ENCODE measurements at regions not wholly inside any gene's neighbourhood (a gene's known extent, or its start where the extent isn't known, plus 50 kb on each side); places are given as distances from the start of the nearest gene placed in this dataset.
"Not testable (repeated sequence)": the region's sequence is repeated elsewhere in the genome, so short reads cannot be mapped to it uniquely, and the experiment has no call there.

DNA sequence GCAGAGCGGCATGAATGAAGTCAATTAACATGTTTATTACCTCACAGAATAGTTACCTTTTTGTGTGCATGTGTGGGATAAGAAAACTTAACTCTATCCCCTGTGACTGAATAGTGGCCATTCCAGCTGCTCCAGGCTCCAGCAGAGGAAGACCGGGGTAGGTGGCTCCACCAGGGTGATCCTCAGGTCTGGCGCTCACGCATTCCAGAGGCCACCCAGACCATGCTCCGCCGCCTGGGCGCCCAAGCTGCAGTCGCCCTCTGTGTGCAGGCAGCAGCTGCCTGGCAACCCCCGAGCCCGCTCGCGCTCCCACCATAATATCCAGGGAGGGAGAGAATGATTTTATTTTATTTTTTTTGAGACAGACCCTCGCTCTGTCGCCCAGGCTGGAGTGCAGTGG, 1474.5 kb upstream of the TPTE start:
- not testable (repeated sequence) for DNase-seq (ENCODE audit: low read depth in 2 of 2)

- not testable (repeated sequence) for DNase-seq (ENCODE audit: low read depth in 2 of 2)
Observed at GRCh38 chr21:9067515-9067914, 1453.9 kb upstream of the TPTE start.

- not testable (repeated sequence) for DNase-seq (ENCODE audit: low read depth in 2 of 2)
Observed at GRCh38 chr21:9068622-9069021, 1452.8 kb upstream of the TPTE start.

DNA sequence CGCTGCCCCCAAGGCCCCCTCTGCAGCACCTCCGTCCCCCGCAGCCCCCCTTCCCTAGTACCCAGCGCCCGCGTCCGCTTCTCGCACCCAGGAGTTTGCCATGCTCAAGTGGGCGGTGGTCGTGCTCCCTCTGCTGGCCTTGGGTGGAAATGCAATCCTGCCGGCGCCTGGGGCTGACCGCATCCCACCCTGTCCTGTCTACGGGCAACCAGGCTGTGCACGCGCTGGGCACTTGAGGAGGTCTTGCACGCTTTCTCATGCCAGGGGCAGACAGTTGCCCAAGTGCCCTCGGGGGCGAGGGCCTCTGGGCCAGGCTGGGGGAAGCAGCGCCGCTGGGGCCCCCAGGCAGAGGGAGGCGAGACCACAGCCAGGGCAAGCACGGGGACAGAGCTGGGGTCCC, 1450.7 kb upstream of the TPTE start:
- DNase-seq (ENCODE audit: low read depth in 2 of 2) = peak in 1 of 2 experiments; percentile 1

DNA sequence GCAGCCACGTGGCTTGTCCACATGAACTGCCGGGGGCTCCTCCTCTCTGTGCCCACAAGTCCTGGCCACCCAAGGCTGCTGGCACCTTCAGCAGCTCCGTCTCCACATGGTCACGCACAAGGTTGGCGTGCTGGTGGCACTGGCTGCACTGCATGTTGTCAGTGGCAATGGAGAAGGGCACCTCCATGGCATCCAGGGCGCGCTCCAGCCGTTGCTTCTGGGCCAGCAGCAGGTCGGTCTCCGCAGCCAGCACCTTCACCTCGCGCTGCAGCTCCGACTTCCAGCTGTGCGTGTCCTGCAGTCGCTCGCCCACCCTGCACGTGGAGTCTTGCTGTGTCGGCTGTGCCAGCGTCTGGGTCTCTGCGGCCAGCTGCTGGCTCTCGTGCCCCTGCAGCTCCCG, 1448.4 kb upstream of the TPTE start:
- not testable (repeated sequence) for DNase-seq (ENCODE audit: low read depth in 2 of 2)

GRCh38 chr21:9074772-9075171, 1446.6 kb upstream of the TPTE start:
- not testable (repeated sequence) for DNase-seq (ENCODE audit: low read depth in 2 of 2)

DNA sequence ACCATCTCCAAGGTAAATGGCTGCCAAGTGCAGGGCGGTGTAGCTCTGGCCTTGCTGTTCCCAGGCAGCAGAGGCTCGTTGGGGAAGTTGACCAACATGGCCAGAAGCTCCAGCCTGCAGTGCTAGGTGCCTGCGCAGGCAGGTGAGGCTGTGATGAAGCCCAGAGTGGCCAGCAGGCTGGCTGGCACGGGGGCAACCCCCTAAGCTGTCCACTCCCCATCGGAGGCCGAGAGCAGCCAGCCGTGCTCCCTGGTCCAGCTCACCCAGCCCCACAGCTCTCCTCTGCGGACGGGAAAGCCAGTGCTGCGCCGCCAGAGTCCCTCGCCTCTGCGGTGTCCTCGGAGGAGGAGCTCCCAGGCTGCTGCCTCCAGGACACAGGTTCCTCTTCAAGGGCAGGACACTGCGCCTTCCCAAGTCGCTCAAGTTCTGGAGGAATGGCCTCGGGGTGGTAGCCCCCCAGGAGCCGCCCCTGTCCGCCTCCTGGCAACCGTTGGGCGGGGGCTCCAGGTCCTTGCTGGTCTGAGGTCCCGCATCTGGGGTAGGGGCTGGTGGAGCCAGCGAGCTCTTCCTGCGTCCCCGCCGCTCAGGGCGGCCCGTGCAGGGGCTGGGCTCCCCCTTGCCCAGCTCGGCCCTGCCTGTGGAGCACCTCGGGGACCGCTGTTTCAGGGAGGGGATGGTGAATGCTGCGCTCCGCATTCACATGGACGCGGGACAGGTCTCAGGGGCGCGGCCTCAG, 1438.1 kb upstream of the TPTE start:
- not testable (repeated sequence) for DNase-seq (ENCODE audit: low read depth in 2 of 2)

GRCh38 chr21:9086299-9086698, 1435.1 kb upstream of the TPTE start:
- DNase-seq (ENCODE audit: low read depth in 2 of 2) = not testable (repeated sequence)

DNA sequence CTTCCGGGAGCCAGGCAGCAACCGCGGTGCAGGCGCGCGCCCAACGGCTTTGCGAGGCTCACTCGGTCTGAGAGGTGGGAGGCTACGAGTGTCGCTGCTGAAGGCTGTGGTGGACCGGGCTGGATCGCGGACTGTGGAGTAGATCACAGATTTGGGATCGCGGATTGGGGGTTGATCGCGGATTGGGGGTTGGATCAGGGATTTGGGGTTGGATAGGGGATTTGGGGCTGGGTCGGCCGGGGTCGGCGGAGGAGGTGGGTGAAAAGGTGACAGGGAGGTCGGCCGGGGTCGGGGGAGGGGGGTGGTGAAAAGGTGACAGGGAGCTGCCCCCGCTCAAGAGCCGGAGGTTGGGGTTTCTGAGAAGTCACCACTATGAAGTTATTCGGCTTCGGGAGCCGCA, 1433.6 kb upstream of the TPTE start:
- not testable (repeated sequence) for DNase-seq (ENCODE audit: low read depth in 2 of 2)

- DNase-seq (ENCODE audit: low read depth in 2 of 2) = not testable (repeated sequence)
Observed at GRCh38 chr21:9129741-9130140, 1391.6 kb upstream of the TPTE start.

DNA sequence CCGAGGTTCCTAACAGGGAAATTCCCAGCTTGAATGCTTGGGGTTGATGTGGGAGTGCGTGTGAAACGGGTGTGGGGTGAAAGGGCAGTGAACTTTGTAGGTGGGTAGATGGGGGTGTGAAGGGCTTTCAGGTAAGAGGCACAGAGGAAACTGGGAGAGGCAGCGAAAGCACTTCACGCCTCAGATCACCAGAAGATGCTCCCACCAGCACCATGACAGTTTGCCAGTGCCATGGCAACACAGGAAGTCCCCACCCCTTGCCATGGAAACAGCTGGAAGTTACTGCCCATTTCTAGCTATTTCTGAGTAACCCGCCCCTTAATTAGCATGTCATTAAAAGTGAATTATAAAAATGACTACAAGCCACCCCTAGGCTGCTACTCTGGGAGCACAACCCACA, 1390.6 kb upstream of the TPTE start:
- not testable (repeated sequence) for DNase-seq (ENCODE audit: low read depth in 2 of 2)

Data from stimulated activated CD4-positive, alpha-beta T cell treated with anti-CD3 and anti-CD28 coated beads, Interleukin-12 subunit alpha, Interleukin-12 subunit beta, amount 100 ng/mL, for 24 hours (primary cell).